ENCODE measurements at regions not wholly inside any gene's neighbourhood (a gene's known extent, or its start where the extent isn't known, plus 50 kb on each side); places are given as distances from the start of the nearest gene placed in this dataset.

- H3K4me1 ChIP-seq (ENCODE audit: control insufficient read depth in 2 of 2, insufficient read depth in 1 of 2, low read depth in 1 of 2, low read length in 2 of 2), result no peaks in the 10 kb centered on the region
- no peaks in the 10 kb centered on the region for H3K9me3 ChIP-seq (replicated peaks in 1 of 2; ENCODE audit: control insufficient read depth in 2 of 2, insufficient read depth in 1 of 2, low read depth in 1 of 2, low read length in 2 of 2)
These were observed 410.2 kb upstream of the CT83 start for GRCh38 chrX:116872931-116873330.

GRCh38 chrX:116863029-116863428, 400.3 kb upstream of the CT83 start:
- no peak overlapping the region for H2BK15ac ChIP-seq (ENCODE audit: low read length)
- no peaks in the 10 kb centered on the region for H3K27me3 ChIP-seq (ENCODE audit: control insufficient read depth in 3 of 3, insufficient read depth in 3 of 3, low read depth in 1 of 3, low read length in 3 of 3)
- H2BK5ac ChIP-seq (ENCODE audit: low read length), result no peak overlapping the region
- H3K18ac ChIP-seq (ENCODE audit: low read length), result no peak overlapping the region
- DNase-seq (ENCODE audit: low spot score), result no peak
- no peak overlapping the region for H2BK120ac ChIP-seq (ENCODE audit: low read depth, low read length)
- H3K4me2 ChIP-seq (ENCODE audit: insufficient read depth, low read length, poor library complexity, severe bottlenecking), result no peak overlapping the region
- no peak overlapping the region for H2AFZ ChIP-seq (ENCODE audit: low read length)
- H3K23ac ChIP-seq (ENCODE audit: low read depth, low read length, poor library complexity), result no peak overlapping the region
- H4K91ac ChIP-seq (ENCODE audit: low read depth, low read length, poor library complexity), result no peak overlapping the region
- H3K4ac ChIP-seq (ENCODE audit: low read length), result no peak overlapping the region
- H3K27ac ChIP-seq (replicated peaks; ENCODE audit: low read length), result no peak overlapping the region
- H3K4me1 ChIP-seq (ENCODE audit: control insufficient read depth in 2 of 2, insufficient read depth in 1 of 2, low read depth in 1 of 2, low read length in 2 of 2), result no peaks in the 10 kb centered on the region
- H3K4me3 ChIP-seq (ENCODE audit: low read length in 2 of 2), result no peak overlapping the region
- H3K9me3 ChIP-seq (replicated peaks in 1 of 2; ENCODE audit: control insufficient read depth in 2 of 2, insufficient read depth in 1 of 2, low read depth in 1 of 2, low read length in 2 of 2), result no peaks in the 10 kb centered on the region
- no CpG with 5 or more reads among the region's 4 CpGs for WGBS, 2 donors (ENCODE audit: extremely low coverage in 2 of 2, insufficient read length in 2 of 2, insufficient replicate concordance in 1 of 2)
- H3K79me1 ChIP-seq (ENCODE audit: low read depth, low read length), result no peaks in the 10 kb centered on the region
- no peak overlapping the region for H2AK5ac ChIP-seq (ENCODE audit: low read depth, low read length)
- H3K14ac ChIP-seq (ENCODE audit: low read length), result no peak overlapping the region
- no peak overlapping the region for H2BK12ac ChIP-seq (ENCODE audit: low read length)
- H3K9ac ChIP-seq (ENCODE audit: low read depth, low read length, poor library complexity), result no peak overlapping the region
- no peak overlapping the region for H4K8ac ChIP-seq (ENCODE audit: low read depth, low read length)
- no peaks in the 10 kb centered on the region for H3K36me3 ChIP-seq (replicated peaks in 1 of 2; ENCODE audit: control insufficient read depth in 2 of 2, insufficient read depth in 2 of 2, low read length in 2 of 2)

More at GRCh38 chrX:116872931-116873330, 410.2 kb upstream of the CT83 start:
- no peak overlapping the region for H3K4me3 ChIP-seq (ENCODE audit: low read length in 2 of 2)
- H2AFZ ChIP-seq (ENCODE audit: low read length), result no peak overlapping the region
- no peak overlapping the region for H3K4ac ChIP-seq (ENCODE audit: low read length)
- no peak overlapping the region for H2BK5ac ChIP-seq (ENCODE audit: low read length)
- no peaks in the 10 kb centered on the region for H3K79me1 ChIP-seq (ENCODE audit: low read depth, low read length)
- H2BK120ac ChIP-seq (ENCODE audit: low read depth, low read length), result no peak overlapping the region
- no peak for DNase-seq (ENCODE audit: low spot score)
- H3K4me2 ChIP-seq (ENCODE audit: insufficient read depth, low read length, poor library complexity, severe bottlenecking), result no peak overlapping the region
- H3K36me3 ChIP-seq (replicated peaks in 1 of 2; ENCODE audit: control insufficient read depth in 2 of 2, insufficient read depth in 2 of 2, low read length in 2 of 2), result no peaks in the 10 kb centered on the region
- H2BK15ac ChIP-seq (ENCODE audit: low read length), result no peak overlapping the region
- no peak overlapping the region for H3K27ac ChIP-seq (replicated peaks; ENCODE audit: low read length)
- no peak overlapping the region for H3K14ac ChIP-seq (ENCODE audit: low read length)
- H2AK5ac ChIP-seq (ENCODE audit: low read depth, low read length), result no peak overlapping the region
- H2BK12ac ChIP-seq (ENCODE audit: low read length), result no peak overlapping the region
- H3K18ac ChIP-seq (ENCODE audit: low read length), result no peak overlapping the region
- H3K27me3 ChIP-seq (ENCODE audit: control insufficient read depth in 3 of 3, insufficient read depth in 3 of 3, low read depth in 1 of 3, low read length in 3 of 3), result no peaks in the 10 kb centered on the region
- no peak overlapping the region for H3K23ac ChIP-seq (ENCODE audit: low read depth, low read length, poor library complexity)
- H4K91ac ChIP-seq (ENCODE audit: low read depth, low read length, poor library complexity), result no peak overlapping the region
- WGBS, 2 donors (ENCODE audit: extremely low coverage in 2 of 2, insufficient read length in 2 of 2, insufficient replicate concordance in 1 of 2), result no CpG with 5 or more reads among the region's 1 CpG
- H4K8ac ChIP-seq (ENCODE audit: low read depth, low read length), result no peak overlapping the region
- no peak overlapping the region for H3K9ac ChIP-seq (ENCODE audit: low read depth, low read length, poor library complexity)

GRCh38 chrX:116862340-116862739, 399.6 kb upstream of the CT83 start:
- no peak overlapping the region for H3K23ac ChIP-seq (ENCODE audit: low read depth, low read length, poor library complexity)
- H3K79me1 ChIP-seq (ENCODE audit: low read depth, low read length), result no peaks in the 10 kb centered on the region

GRCh38 chrX:116841290-116841689, 378.5 kb upstream of the CT83 start:
- Histone ChIP-seq H3K4me2 (ENCODE audit: insufficient read depth, low read length, poor library complexity, severe bottlenecking) (no peak overlapping the region), H2AFZ (ENCODE audit: low read length) (no peak overlapping the region), H4K91ac (ENCODE audit: low read depth, low read length, poor library complexity) (no peak overlapping the region), H2AK5ac (ENCODE audit: low read depth, low read length) (no peak overlapping the region), H3K4ac (ENCODE audit: low read length) (no peak overlapping the region), H3K36me3 (replicated peaks in 1 of 2; ENCODE audit: control insufficient read depth in 2 of 2, insufficient read depth in 2 of 2, low read length in 2 of 2) (no peaks in the 10 kb centered on the region), H3K27me3 (ENCODE audit: control insufficient read depth in 3 of 3, insufficient read depth in 3 of 3, low read depth in 1 of 3, low read length in 3 of 3) (no peaks in the 10 kb centered on the region), H3K9me3 (replicated peaks in 1 of 2; ENCODE audit: control insufficient read depth in 2 of 2, insufficient read depth in 1 of 2, low read depth in 1 of 2, low read length in 2 of 2) (no peaks in the 10 kb centered on the region), H2BK15ac (ENCODE audit: low read length) (no peak overlapping the region), H3K27ac (replicated peaks; ENCODE audit: low read length) (no peak overlapping the region), H3K23ac (ENCODE audit: low read depth, low read length, poor library complexity) (no peak overlapping the region), H3K4me3 (ENCODE audit: low read length in 2 of 2) (no peak overlapping the region), H2BK5ac (ENCODE audit: low read length) (no peak overlapping the region), H2BK12ac (ENCODE audit: low read length) (no peak overlapping the region), H2BK120ac (ENCODE audit: low read depth, low read length) (no peak overlapping the region), H3K9ac (ENCODE audit: low read depth, low read length, poor library complexity) (no peak overlapping the region), H3K79me1 (ENCODE audit: low read depth, low read length) (no peaks in the 10 kb centered on the region), H3K14ac (ENCODE audit: low read length) (no peak overlapping the region), H3K4me1 (ENCODE audit: control insufficient read depth in 2 of 2, insufficient read depth in 1 of 2, low read depth in 1 of 2, low read length in 2 of 2) (no peaks in the 10 kb centered on the region), H3K18ac (ENCODE audit: low read length) (no peak overlapping the region), H4K8ac (ENCODE audit: low read depth, low read length) (no peak overlapping the region)
- DNase-seq (ENCODE audit: low spot score), result no peak
- WGBS, 2 donors (ENCODE audit: extremely low coverage in 2 of 2, insufficient read length in 2 of 2, insufficient replicate concordance in 1 of 2), result no CpG with 5 or more reads among the region's 3 CpGs

More at GRCh38 chrX:116862340-116862739, 399.6 kb upstream of the CT83 start:
- H3K4me3 ChIP-seq (ENCODE audit: low read length in 2 of 2), result no peak overlapping the region
- no peaks in the 10 kb centered on the region for H3K27me3 ChIP-seq (ENCODE audit: control insufficient read depth in 3 of 3, insufficient read depth in 3 of 3, low read depth in 1 of 3, low read length in 3 of 3)
- no peak overlapping the region for H4K91ac ChIP-seq (ENCODE audit: low read depth, low read length, poor library complexity)
- no peak overlapping the region for H3K14ac ChIP-seq (ENCODE audit: low read length)
- no peaks in the 10 kb centered on the region for H3K36me3 ChIP-seq (replicated peaks in 1 of 2; ENCODE audit: control insufficient read depth in 2 of 2, insufficient read depth in 2 of 2, low read length in 2 of 2)
- H3K4me1 ChIP-seq (ENCODE audit: control insufficient read depth in 2 of 2, insufficient read depth in 1 of 2, low read depth in 1 of 2, low read length in 2 of 2), result no peaks in the 10 kb centered on the region
- no peak overlapping the region for H2AFZ ChIP-seq (ENCODE audit: low read length)
- no peak overlapping the region for H2BK12ac ChIP-seq (ENCODE audit: low read length)
- H3K9ac ChIP-seq (ENCODE audit: low read depth, low read length, poor library complexity), result no peak overlapping the region
- H2AK5ac ChIP-seq (ENCODE audit: low read depth, low read length), result no peak overlapping the region
- no peak overlapping the region for H2BK5ac ChIP-seq (ENCODE audit: low read length)
- H2BK120ac ChIP-seq (ENCODE audit: low read depth, low read length), result no peak overlapping the region
- no peak overlapping the region for H4K8ac ChIP-seq (ENCODE audit: low read depth, low read length)
- no peak overlapping the region for H3K4ac ChIP-seq (ENCODE audit: low read length)
- no peaks in the 10 kb centered on the region for H3K9me3 ChIP-seq (replicated peaks in 1 of 2; ENCODE audit: control insufficient read depth in 2 of 2, insufficient read depth in 1 of 2, low read depth in 1 of 2, low read length in 2 of 2)
- no peak overlapping the region for H2BK15ac ChIP-seq (ENCODE audit: low read length)
- H3K4me2 ChIP-seq (ENCODE audit: insufficient read depth, low read length, poor library complexity, severe bottlenecking), result no peak overlapping the region
- no peak overlapping the region for H3K18ac ChIP-seq (ENCODE audit: low read length)
- no peak overlapping the region for H3K27ac ChIP-seq (replicated peaks; ENCODE audit: low read length)
- no peak for DNase-seq (ENCODE audit: low spot score)
- no CpG with 5 or more reads among the region's 1 CpG for WGBS, 2 donors (ENCODE audit: extremely low coverage in 2 of 2, insufficient read length in 2 of 2, insufficient replicate concordance in 1 of 2)

Data from neuronal stem cell (in vitro differentiated cells).